Prostate gland (tissue), 2 donors: ENCODE measurements at regions not wholly inside any gene's neighbourhood (a gene's known extent, or its start where the extent isn't known, plus 50 kb on each side); places are given as distances from the start of the nearest gene placed in this dataset.

ENCODE experiments used
- DNase-seq: peaks from one replicate; pipeline ENCODE4 v3.0.0-alpha.2; 2019; ENCODE audit warnings: low spot score
- H3K27ac ChIP-seq, 2 donors: fragments of 200-600 bp; sonication (generic); 2 replicates each; pipeline ENCODE4 v1.5.1; 2017 to 2019
- H3K27me3 ChIP-seq: fragments of 200-600 bp; sonication (generic); replicated peaks from 2 replicates; pipeline ENCODE4 v1.5.1; 2019; ENCODE audit not compliant: insufficient read depth
- H3K36me3 ChIP-seq, 2 donors: fragments of 200-600 bp; sonication (generic); 1 replicate in 1 of 2; 2 replicates in 1 of 2; pipeline versions ENCODE4 v1.5.1 to v1.8.1; 2017 to 2019
- H3K4me1 ChIP-seq: fragments of 200-600 bp; sonication (generic); replicated peaks from 2 replicates; pipeline ENCODE4 v1.5.1; 2019
- H3K4me3 ChIP-seq, 2 donors: fragments of 200-600 bp; sonication (generic); 2 replicates each; pipeline ENCODE4 v1.5.1; 2017 to 2019
- H3K9me3 ChIP-seq: fragments of 200-600 bp; sonication (generic); 2 replicates; pipeline ENCODE4 v1.5.1; 2017
- CTCF ChIP-seq, 4 experiments: fragments of 200-600 bp in 2 of 4; fragments of 450-650 bp in 2 of 4; sonication (generic) in 2 of 4; IDR thresholded peaks; 1 replicate in 3 of 4; 2 replicates in 1 of 4; pipeline ENCODE4 v1.5.1; 2016 to 2019; ENCODE audit warnings: antibody characterized with exemption in 4 of 4, mild to moderate bottlenecking in 2 of 4, moderate library complexity in 2 of 4
- POLR2A ChIP-seq: fragments of 450-650 bp; IDR thresholded peaks from one replicate; pipeline ENCODE4 v1.6.1; 2016; ENCODE audit warnings: antibody characterized with exemption, mild to moderate bottlenecking
- POLR2AphosphoS5 ChIP-seq: sonication (generic); formaldehyde crosslinking; IDR thresholded peaks from one replicate; pipeline ENCODE4 v1.6.1; 2017; ENCODE audit warnings: antibody characterized with exemption
- WGBS: methylation state at CpG from one replicate; pipeline ENCODE4 v1.1.5; 2018; 5-methylcytosine and 5-hydroxymethylcytosine counted together
- intact Hi-C: fragments of 100-400 bp; cut with DNase I; formaldehyde crosslinking; loops from one replicate; pipeline ENCODE4 v1.14.2; 2022

- no peaks in the 10 kb centered on the region for H3K27me3 ChIP-seq
- no peak for DNase-seq
- H3K4me3 ChIP-seq, result no peak overlapping the region
- TF ChIP-seq POLR2AphosphoS5, result no peak
- TF ChIP-seq CTCF (IDR thresholded peaks at IDR 0.05), result no peak
- no peak for TF ChIP-seq POLR2A
- intact Hi-C loops, result no loop called here
- 57% methylated on average over 6 of the region's 6 CpGs for WGBS
- no peaks in the 10 kb centered on the region for H3K36me3 ChIP-seq
- H3K9me3 ChIP-seq, result no peaks in the 10 kb centered on the region
- H3K27ac ChIP-seq, result no peak overlapping the region
- H3K4me1 ChIP-seq, result no peaks in the 10 kb centered on the region
These were observed 1962.4 kb upstream of the TENM3 start for GRCh38 chr4:180280726-180281297.

GRCh38 chr4:180281724-180282123 lies 1961.5 kb upstream of the TENM3 start:
- 62% methylated on average over 3 of the region's 3 CpGs for WGBS
- DNase-seq, result no peak
- Histone ChIP-seq H3K27ac (no peak overlapping the region), H3K36me3 (no peaks in the 10 kb centered on the region), H3K4me3 (no peak overlapping the region), H3K27me3 (no peaks in the 10 kb centered on the region), H3K4me1 (no peaks in the 10 kb centered on the region), H3K9me3 (no peaks in the 10 kb centered on the region)
- TF ChIP-seq CTCF (IDR thresholded peaks at IDR 0.05), result no peak
- intact Hi-C loops, result no loop called here

- Histone ChIP-seq H3K27me3 (no peaks in the 10 kb centered on the region), H3K27ac (no peak overlapping the region), H3K4me1 (no peaks in the 10 kb centered on the region), H3K4me3 (no peak overlapping the region), H3K9me3 (no peaks in the 10 kb centered on the region), H3K36me3 (no peaks in the 10 kb centered on the region)
- TF ChIP-seq POLR2AphosphoS5 (no peak), POLR2A (no peak), CTCF (IDR thresholded peaks at IDR 0.05) (no peak)
- no peak for DNase-seq
- 82% methylated on average over 3 of the region's 3 CpGs for WGBS
- intact Hi-C loops, result no loop called here
These were observed 1958.9 kb upstream of the TENM3 start for GRCh38 chr4:180284267-180284666.

GRCh38 chr4:180285796-180286195 lies 1957.4 kb upstream of the TENM3 start:
- no peaks in the 10 kb centered on the region for H3K36me3 ChIP-seq
- H3K4me3 ChIP-seq, result no peak overlapping the region
- H3K9me3 ChIP-seq, result no peaks in the 10 kb centered on the region
- H3K4me1 ChIP-seq, result no peaks in the 10 kb centered on the region
- no peak for TF ChIP-seq POLR2A
- no peak for TF ChIP-seq POLR2AphosphoS5
- TF ChIP-seq CTCF (IDR thresholded peaks at IDR 0.05), result no peak
- no peak overlapping the region for H3K27ac ChIP-seq
- intact Hi-C loops, result no loop called here
- no peak for DNase-seq
- H3K27me3 ChIP-seq, result no peaks in the 10 kb centered on the region
- 56% methylated on average over 1 of the region's 1 CpG for whole genome bisulfite sequencing

GRCh38 chr4:180292339-180292738 lies 1950.9 kb upstream of the TENM3 start:
- no peak for TF ChIP-seq CTCF (IDR thresholded peaks at IDR 0.05)
- TF ChIP-seq POLR2A, result no peak
- no peak for TF ChIP-seq POLR2AphosphoS5

More at GRCh38 chr4:180292339-180292738, 1950.9 kb upstream of the TENM3 start:
- H3K9me3 ChIP-seq, result no peaks in the 10 kb centered on the region
- no peak for DNase-seq
- no peaks in the 10 kb centered on the region for H3K27me3 ChIP-seq
- WGBS, result 49% methylated on average over 1 of the region's 1 CpG
- no peak overlapping the region for H3K27ac ChIP-seq
- no peaks in the 10 kb centered on the region for H3K4me1 ChIP-seq
- H3K36me3 ChIP-seq, result no peaks in the 10 kb centered on the region
- intact Hi-C loops, result no loop called here
- H3K4me3 ChIP-seq, result no peak overlapping the region
